RWPE2 (cell line): ENCODE measurements at regions not wholly inside any gene's neighbourhood (a gene's known extent, or its start where the extent isn't known, plus 50 kb on each side); places are given as distances from the start of the nearest gene placed in this dataset.
A peak's percentile ranks its signal among the peaks of the same experiment; 100 is the strongest.

Source experiments
- ATAC-seq: fragments of 200-7000 bp; cut with Tn5 transposase; 3 replicates; pipeline ENCODE4 v1.9.1; 2021; ENCODE audit warnings: low read depth
- DNase-seq: peaks from one replicate; pipeline ENCODE4 v3.0.0-alpha.2; 2020; ENCODE audit warnings: low spot score
- H3K27ac ChIP-seq: fragments of 450-650 bp; 2 replicates; pipeline ENCODE4 v1.5.1; 2017; ENCODE audit warnings: mild to moderate bottlenecking; ENCODE audit not compliant: poor library complexity, severe bottlenecking
- H3K27me3 ChIP-seq: fragments of 250-450 bp; sonication (Bioruptor Pico); 2 replicates; pipeline ENCODE4 v1.5.1; 2021; ENCODE audit warnings: mild to moderate bottlenecking, moderate library complexity; ENCODE audit not compliant: insufficient read depth, poor library complexity, severe bottlenecking
- H3K36me3 ChIP-seq: fragments of 250-450 bp; sonication (Bioruptor Pico); 2 replicates; pipeline ENCODE4 v1.5.1; 2020; ENCODE audit warnings: low read depth, mild to moderate bottlenecking, moderate library complexity
- H3K4me1 ChIP-seq: fragments of 250-450 bp; sonication (Bioruptor Pico); 2 replicates; pipeline ENCODE4 v1.5.1; 2021; ENCODE audit warnings: mild to moderate bottlenecking, moderate library complexity; ENCODE audit not compliant: insufficient read depth, poor library complexity, severe bottlenecking
- H3K4me3 ChIP-seq: fragments of 250-450 bp; sonication (Bioruptor Pico); 2 replicates; pipeline ENCODE4 v1.5.1; 2021; ENCODE audit warnings: mild to moderate bottlenecking, moderate library complexity; ENCODE audit not compliant: severe bottlenecking
- H3K9me3 ChIP-seq: fragments of 250-450 bp; sonication (Bioruptor Pico); 2 replicates; pipeline ENCODE4 v1.5.1; 2021; ENCODE audit warnings: mild to moderate bottlenecking, moderate library complexity; ENCODE audit not compliant: severe bottlenecking
- TF ChIP-seq, protein P1 (sequence below): fragments of 450-650 bp; IDR thresholded peaks from one replicate; pipeline ENCODE4 v1.5.1; 2017; ENCODE audit warnings: mild to moderate bottlenecking, moderate library complexity; ENCODE audit not compliant: poor library complexity, severe bottlenecking

DNA sequence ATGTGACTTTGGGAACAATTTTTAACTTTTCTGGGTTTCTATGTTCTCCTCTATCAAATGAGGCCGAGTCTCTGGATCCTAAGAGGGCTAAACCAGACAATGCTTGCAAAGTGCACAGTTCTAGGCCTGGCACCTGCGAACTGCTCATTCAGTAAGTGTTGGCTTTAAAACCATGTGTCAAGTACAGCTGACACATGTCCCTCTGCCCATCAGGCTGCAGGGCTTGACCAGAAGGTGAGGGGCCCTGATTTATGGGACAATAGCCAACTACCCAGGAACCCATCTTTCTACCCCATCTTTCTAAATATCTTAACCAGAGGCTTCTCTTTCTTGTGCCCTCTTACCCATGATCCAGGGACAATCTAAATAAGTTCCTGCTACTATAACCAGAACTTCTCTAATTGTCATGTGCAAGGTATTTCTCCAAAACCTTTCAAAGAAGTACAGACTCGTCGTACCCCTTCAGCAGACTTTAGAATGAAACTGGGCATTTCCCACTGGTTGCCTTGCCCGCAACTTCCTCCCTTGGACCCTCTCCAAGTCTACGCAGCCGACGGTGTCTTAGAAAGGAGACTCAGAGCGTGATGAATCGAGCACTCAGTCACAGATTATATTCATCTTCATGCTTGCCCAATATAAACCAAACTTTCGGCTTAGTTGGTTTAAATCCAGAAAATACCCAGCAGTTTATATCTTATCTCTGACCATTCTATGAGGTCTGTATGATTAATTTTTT is 69.8 kb upstream of the STEAP1B start:
- TF ChIP-seq, protein P1, sequence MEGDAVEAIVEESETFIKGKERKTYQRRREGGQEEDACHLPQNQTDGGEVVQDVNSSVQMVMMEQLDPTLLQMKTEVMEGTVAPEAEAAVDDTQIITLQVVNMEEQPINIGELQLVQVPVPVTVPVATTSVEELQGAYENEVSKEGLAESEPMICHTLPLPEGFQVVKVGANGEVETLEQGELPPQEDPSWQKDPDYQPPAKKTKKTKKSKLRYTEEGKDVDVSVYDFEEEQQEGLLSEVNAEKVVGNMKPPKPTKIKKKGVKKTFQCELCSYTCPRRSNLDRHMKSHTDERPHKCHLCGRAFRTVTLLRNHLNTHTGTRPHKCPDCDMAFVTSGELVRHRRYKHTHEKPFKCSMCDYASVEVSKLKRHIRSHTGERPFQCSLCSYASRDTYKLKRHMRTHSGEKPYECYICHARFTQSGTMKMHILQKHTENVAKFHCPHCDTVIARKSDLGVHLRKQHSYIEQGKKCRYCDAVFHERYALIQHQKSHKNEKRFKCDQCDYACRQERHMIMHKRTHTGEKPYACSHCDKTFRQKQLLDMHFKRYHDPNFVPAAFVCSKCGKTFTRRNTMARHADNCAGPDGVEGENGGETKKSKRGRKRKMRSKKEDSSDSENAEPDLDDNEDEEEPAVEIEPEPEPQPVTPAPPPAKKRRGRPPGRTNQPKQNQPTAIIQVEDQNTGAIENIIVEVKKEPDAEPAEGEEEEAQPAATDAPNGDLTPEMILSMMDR: no peak
- Histone ChIP-seq H3K36me3 (no peaks in the 10 kb centered on the region), H3K4me3 (no peak overlapping the region), H3K27me3 (no peaks in the 10 kb centered on the region), H3K4me1 (peaks cover 36% of the 10 kb centered on the region), H3K9me3 (no peaks in the 10 kb centered on the region), H3K27ac (peak overlapping the region; percentile 43)
- no peak; the same call in 2 of the 3 replicates for ATAC-seq
- DNase-seq: no peak

DNA sequence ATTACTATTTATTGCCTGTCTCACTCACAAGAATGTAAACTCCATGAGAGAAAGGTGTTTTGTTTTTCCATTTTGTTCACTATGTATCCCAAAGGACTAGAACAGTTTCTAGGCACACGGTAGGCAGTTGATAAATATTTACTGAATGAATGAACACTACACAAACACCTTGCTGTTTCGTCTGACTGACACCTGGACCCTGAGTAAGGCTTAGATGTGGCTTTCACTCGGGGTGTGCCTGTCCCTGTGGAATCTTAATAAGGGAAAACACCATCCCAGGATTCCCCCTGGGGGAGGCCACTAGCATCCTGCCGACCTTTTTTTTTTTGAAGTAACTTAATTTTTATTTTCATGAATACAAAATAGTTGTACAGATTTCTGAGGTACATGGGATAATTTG is 66.6 kb upstream of the STEAP1B start:
- no peak for DNase-seq
- Histone ChIP-seq H3K27me3 (no peaks in the 10 kb centered on the region), H3K36me3 (no peaks in the 10 kb centered on the region), H3K4me1 (peaks cover 49% of the 10 kb centered on the region), H3K9me3 (no peaks in the 10 kb centered on the region), H3K4me3 (no peak overlapping the region), H3K27ac (peak overlapping the region; percentile 96)
- no peak for ATAC-seq
- TF ChIP-seq, protein P1: no peak

DNA sequence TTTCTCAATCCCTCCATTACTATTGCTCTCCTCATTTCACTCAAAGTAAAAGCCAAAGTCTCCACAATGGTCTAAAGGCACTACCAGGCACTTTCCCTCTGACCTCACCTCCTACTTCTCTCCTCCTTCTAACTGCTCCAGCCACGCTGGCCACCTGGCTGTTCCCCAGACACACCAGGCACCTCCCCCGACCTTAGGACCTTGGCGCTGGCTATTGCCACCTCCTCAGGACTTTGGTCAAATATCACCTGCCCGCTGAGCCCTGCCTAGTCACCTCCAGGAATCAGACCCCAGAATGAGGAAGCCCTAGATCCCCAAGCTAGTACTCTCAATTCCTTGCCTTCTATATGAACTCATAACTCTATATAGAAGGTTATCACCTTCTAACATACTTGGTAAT is 66.2 kb upstream of the STEAP1B start:
- no peak overlapping the region for H3K4me3 ChIP-seq
- TF ChIP-seq, protein P1: no peak
- no peaks in the 10 kb centered on the region for H3K36me3 ChIP-seq
- H3K27ac ChIP-seq: peak overlapping the region; percentile 96
- peaks cover 51% of the 10 kb centered on the region for H3K4me1 ChIP-seq
- ATAC-seq (no peak), DNase-seq (no peak)
- H3K27me3 ChIP-seq: no peaks in the 10 kb centered on the region
- H3K9me3 ChIP-seq: no peaks in the 10 kb centered on the region

DNA sequence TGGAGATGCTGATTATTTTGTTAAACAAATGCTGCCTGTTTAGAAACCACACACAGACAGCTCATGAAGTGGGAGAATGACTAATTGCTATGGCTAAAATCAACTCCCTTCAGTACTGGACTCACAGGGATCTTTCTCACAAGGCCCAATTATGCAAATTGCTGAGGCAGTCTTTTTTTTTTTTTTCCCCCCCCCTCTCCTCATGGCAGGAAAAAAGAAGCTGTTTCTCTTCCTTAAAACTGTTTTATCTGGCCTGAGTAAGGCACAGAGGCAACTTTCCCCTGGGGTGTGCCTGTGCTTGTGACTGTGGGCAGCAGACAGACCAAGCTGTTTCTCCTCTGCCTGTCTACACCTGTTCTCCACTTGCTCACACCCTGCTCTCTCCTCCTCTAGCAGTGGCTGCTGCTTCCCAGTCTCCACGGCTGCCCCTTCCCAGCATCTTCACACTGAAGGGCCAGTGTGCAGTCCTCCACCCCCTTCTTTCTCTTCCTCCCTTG is 65.4 kb upstream of the STEAP1B start:
- DNase-seq (no peak), ATAC-seq (peak; percentile 41)

More for the DNA sequence above, 65.4 kb upstream of the STEAP1B start:
- no peaks in the 10 kb centered on the region for H3K27me3 ChIP-seq
- peaks cover 58% of the 10 kb centered on the region for H3K4me1 ChIP-seq
- no peaks in the 10 kb centered on the region for H3K36me3 ChIP-seq
- H3K9me3 ChIP-seq: no peaks in the 10 kb centered on the region
- TF ChIP-seq, protein P1: no peak
- H3K4me3 ChIP-seq: no peak overlapping the region
- H3K27ac ChIP-seq: peak overlapping the region; percentile 96
